ENCODE measurements at regions not wholly inside any gene's neighbourhood (a gene's known extent, or its start where the extent isn't known, plus 50 kb on each side); places are given as distances from the start of the nearest gene placed in this dataset.

GRCh38 chr2:145897151-145897550 is 1377.2 kb upstream of the ZEB2 start:
- TF ChIP-seq CTCF (IDR thresholded peaks at IDR 0.05; ENCODE audit: insufficient read depth, low read depth, low read length) (no peak), EZH2 (IDR thresholded peaks at IDR 0.05; ENCODE audit: insufficient read depth, low read length) (no peak)

Data from astrocyte (in vitro differentiated cells and primary cell).